Astrocyte of the cerebellum (primary cell): ENCODE measurements at regions not wholly inside any gene's neighbourhood (a gene's known extent, or its start where the extent isn't known, plus 50 kb on each side); places are given as distances from the start of the nearest gene placed in this dataset.

ENCODE experiments used
- DNase-seq: peaks from one replicate; pipeline ENCODE4 v3.0.0-alpha.2; 2011; ENCODE audit warnings: low read depth
- H3K4me3 ChIP-seq: 2 replicates; pipeline ENCODE4 v1.5.1; 2011; ENCODE audit warnings: mild to moderate bottlenecking, low read depth, low read length, moderate library complexity
- in situ Hi-C: cut with HindIII; loops from 2 replicates; pipeline ENCODE4 v1.10.0; 2017; ENCODE audit warnings: low sequenced_read_pairs
- TF ChIP-seq, protein P1 (sequence below): IDR thresholded peaks from 2 replicates; pipeline ENCODE4 v1.5.1; 2012; ENCODE audit warnings: low read length, low read depth, moderate library complexity, mild to moderate bottlenecking; ENCODE audit errors: missing control alignments

DNA sequence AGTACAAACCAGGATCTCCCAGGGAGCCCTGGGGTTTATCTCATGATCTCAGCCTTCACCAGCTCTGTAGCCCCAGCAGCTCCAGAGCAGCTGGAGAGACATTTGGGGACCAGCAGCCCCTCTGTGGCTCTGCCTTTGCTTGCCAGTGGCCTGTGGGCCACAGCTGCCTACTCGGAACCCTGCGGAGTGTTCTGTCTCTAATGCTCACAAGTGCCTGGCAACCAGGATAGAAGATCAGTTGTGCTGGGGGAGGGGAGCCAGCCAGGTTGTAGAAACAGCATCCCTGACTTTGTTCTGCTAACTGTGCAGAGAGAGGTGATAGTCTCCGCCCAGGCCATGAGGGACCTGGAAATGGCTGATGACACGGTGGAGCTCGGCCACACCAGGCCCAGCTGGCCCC lies 50.9 kb upstream of the KCNJ15 start:
- DNase-seq: no peak
- H3K4me3 ChIP-seq: no peak overlapping the region
- TF ChIP-seq, protein P1, sequence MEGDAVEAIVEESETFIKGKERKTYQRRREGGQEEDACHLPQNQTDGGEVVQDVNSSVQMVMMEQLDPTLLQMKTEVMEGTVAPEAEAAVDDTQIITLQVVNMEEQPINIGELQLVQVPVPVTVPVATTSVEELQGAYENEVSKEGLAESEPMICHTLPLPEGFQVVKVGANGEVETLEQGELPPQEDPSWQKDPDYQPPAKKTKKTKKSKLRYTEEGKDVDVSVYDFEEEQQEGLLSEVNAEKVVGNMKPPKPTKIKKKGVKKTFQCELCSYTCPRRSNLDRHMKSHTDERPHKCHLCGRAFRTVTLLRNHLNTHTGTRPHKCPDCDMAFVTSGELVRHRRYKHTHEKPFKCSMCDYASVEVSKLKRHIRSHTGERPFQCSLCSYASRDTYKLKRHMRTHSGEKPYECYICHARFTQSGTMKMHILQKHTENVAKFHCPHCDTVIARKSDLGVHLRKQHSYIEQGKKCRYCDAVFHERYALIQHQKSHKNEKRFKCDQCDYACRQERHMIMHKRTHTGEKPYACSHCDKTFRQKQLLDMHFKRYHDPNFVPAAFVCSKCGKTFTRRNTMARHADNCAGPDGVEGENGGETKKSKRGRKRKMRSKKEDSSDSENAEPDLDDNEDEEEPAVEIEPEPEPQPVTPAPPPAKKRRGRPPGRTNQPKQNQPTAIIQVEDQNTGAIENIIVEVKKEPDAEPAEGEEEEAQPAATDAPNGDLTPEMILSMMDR: no peak
- in situ Hi-C loops: no loop called here

DNA sequence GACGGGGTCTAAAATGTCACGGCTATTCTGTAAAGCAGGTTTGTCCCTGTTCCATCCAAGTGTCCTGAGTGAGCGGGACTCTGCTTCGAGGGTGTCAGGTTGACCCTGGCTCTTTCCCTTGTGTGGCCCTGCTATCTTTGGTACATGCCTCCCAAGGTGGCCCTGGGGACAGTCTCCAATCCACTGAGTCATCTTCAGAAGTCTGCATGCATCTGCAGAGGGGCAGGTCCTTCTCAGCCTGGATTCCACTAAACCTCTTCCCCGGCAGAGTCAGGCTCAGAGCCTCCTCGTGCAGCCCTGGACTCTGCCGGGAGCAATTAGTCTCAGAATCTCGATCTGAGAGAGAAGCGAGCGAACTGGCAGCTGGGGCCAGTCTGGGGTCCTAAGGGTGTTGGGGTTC lies 50.1 kb upstream of the KCNJ15 start:
- no peak overlapping the region for H3K4me3 ChIP-seq
- TF ChIP-seq, protein P1: no peak
- in situ Hi-C loops: no loop called here
- DNase-seq: no peak
